GM12892 (cell line): ENCODE measurements at regions not wholly inside any gene's neighbourhood (a gene's known extent, or its start where the extent isn't known, plus 50 kb on each side); places are given as distances from the start of the nearest gene placed in this dataset.

Experiments
- POLR2A ChIP-seq: IDR thresholded peaks from 2 replicates; pipeline ENCODE4 v1.6.1; 2011; ENCODE audit warnings: low read depth, low read length, control low read depth
- TAF1 ChIP-seq: IDR thresholded peaks from 2 replicates; pipeline ENCODE4 v1.6.1; 2011; ENCODE audit warnings: low read depth, mild to moderate bottlenecking, control low read depth, low read length, borderline replicate concordance

DNA sequence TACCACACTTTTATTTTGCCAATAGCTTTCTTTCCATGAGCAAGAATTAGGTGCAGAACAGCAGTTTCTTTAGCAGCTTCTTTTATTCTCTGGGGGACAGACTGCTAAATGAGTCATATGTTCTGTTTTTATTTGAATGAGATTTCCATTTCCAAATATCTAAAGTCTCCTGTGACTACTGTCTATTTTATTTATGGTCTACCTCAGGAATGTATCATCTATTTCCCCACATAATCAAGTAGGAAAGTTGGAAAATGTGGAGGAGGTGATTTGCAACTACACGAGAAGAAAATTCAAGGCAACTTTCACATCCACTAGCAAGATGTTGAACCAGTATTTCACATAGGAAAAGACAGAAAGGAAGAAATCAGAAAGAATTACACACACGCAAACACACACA is 139.9 kb upstream of the MEX3C start:
- TF ChIP-seq POLR2A (no peak), TAF1 (no peak)
